OCI-LY3 (cell line): ENCODE measurements at regions not wholly inside any gene's neighbourhood (a gene's known extent, or its start where the extent isn't known, plus 50 kb on each side); places are given as distances from the start of the nearest gene placed in this dataset.

Experiments used
- H2AFZ ChIP-seq: fragments of 200-600, 300-600 bp; shearing (Covaris generic); 2 replicates; pipeline ENCODE4 v1.6.0; 2014; ENCODE audit warnings: antibody characterized with exemption, low read depth, low read length
- H3K27ac ChIP-seq: fragments of 200-600, 300-600 bp; sonication (generic); 2 replicates; pipeline ENCODE4 v1.5.1; 2014; ENCODE audit warnings: mild to moderate bottlenecking, low read length, moderate library complexity, mixed read lengths
- H3K27me3 ChIP-seq: fragments of 200-600, 300-600 bp; sonication (generic); 2 replicates; pipeline ENCODE4 v1.6.1; 2014; ENCODE audit warnings: low read depth, low read length, mixed read lengths
- H3K36me3 ChIP-seq: fragments of 200-600, 300-600 bp; sonication (generic); replicated peaks from 2 replicates; pipeline ENCODE3; 2014; ENCODE audit warnings: low read depth, low read length, mixed read lengths
- H3K4me1 ChIP-seq: fragments of 300-600, 200-600 bp; sonication (generic); 2 replicates; pipeline ENCODE4 v1.6.1; 2014; ENCODE audit warnings: low read length, mixed read lengths
- H3K4me2 ChIP-seq: fragments of 200-600, 300-600 bp; sonication (generic); 2 replicates; pipeline ENCODE4 v1.6.1; 2014; ENCODE audit warnings: low read length, mixed read lengths
- H3K4me3 ChIP-seq: fragments of 300-600, 200-600 bp; sonication (generic); 2 replicates; pipeline ENCODE4 v1.5.1; 2014; ENCODE audit warnings: antibody characterized with exemption, mild to moderate bottlenecking, low read length, moderate library complexity
- H3K79me2 ChIP-seq: fragments of 300-600, 200-600 bp; shearing (Covaris generic); 2 replicates; pipeline ENCODE4 v1.6.1; 2014; ENCODE audit warnings: mild to moderate bottlenecking, low read length, mixed read lengths
- H3K9ac ChIP-seq: fragments of 300-600, 200-600 bp; shearing (Covaris generic); 2 replicates; pipeline ENCODE4 v1.6.0; 2014; ENCODE audit warnings: mild to moderate bottlenecking, low read length, moderate library complexity
- H3K9me3 ChIP-seq: fragments of 200-600, 300-600 bp; shearing (Covaris generic); 2 replicates; pipeline ENCODE4 v1.6.1; 2014; ENCODE audit warnings: low read length, mixed read lengths; ENCODE audit not compliant: insufficient read depth
- H4K20me1 ChIP-seq: fragments of 200-600, 300-600 bp; sonication (generic); 2 replicates; pipeline ENCODE4 v1.6.1; 2016; ENCODE audit warnings: low read length, mixed read lengths; ENCODE audit not compliant: insufficient read depth
- EZH2phosphoT487 ChIP-seq: fragments of 200-600 bp; shearing (Covaris generic); IDR thresholded peaks from 2 replicates; pipeline ENCODE4 v1.6.1; 2018; ENCODE audit warnings: antibody characterized with exemption, mixed run types, low read depth
- TF ChIP-seq, protein P1 (sequence below): fragments of 200-600, 300-600 bp; sonication (generic); IDR thresholded peaks from 2 replicates; pipeline ENCODE4 v1.5.1; 2014; ENCODE audit warnings: antibody characterized with exemption, low read length, low read depth

DNA sequence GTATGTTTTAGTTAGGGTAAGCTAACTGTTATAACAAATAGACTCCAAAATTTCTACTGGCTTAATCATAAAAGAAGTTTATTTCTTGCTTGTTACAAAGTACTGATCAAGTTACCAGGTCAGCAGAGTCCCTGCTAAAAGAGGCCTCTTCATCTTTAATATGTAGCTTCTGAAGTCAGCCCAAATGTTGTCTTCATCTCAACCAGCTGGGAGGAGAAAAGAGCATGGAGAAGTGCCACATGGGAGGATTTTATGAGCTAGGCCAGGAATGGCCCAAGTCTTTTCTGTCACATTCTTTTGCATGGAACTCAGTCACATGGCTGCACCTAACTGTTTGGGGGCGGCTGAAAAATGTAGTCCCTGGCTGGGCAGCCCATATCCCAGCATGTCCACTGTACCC lies 63.2 kb upstream of the APOBEC4 start:
- Histone ChIP-seq H3K36me3 (no peaks in the 10 kb centered on the region), H3K9ac (no peak overlapping the region), H3K4me3 (no peak overlapping the region), H2AFZ (no peak overlapping the region), H3K27me3 (no peaks in the 10 kb centered on the region), H3K4me2 (no peak overlapping the region), H3K27ac (no peak overlapping the region), H3K9me3 (no peaks in the 10 kb centered on the region), H4K20me1 (no peaks in the 10 kb centered on the region), H3K79me2 (no peaks in the 10 kb centered on the region), H3K4me1 (no peaks in the 10 kb centered on the region)
- TF ChIP-seq EZH2phosphoT487: no peak
- TF ChIP-seq, protein P1, sequence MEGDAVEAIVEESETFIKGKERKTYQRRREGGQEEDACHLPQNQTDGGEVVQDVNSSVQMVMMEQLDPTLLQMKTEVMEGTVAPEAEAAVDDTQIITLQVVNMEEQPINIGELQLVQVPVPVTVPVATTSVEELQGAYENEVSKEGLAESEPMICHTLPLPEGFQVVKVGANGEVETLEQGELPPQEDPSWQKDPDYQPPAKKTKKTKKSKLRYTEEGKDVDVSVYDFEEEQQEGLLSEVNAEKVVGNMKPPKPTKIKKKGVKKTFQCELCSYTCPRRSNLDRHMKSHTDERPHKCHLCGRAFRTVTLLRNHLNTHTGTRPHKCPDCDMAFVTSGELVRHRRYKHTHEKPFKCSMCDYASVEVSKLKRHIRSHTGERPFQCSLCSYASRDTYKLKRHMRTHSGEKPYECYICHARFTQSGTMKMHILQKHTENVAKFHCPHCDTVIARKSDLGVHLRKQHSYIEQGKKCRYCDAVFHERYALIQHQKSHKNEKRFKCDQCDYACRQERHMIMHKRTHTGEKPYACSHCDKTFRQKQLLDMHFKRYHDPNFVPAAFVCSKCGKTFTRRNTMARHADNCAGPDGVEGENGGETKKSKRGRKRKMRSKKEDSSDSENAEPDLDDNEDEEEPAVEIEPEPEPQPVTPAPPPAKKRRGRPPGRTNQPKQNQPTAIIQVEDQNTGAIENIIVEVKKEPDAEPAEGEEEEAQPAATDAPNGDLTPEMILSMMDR: no peak

DNA sequence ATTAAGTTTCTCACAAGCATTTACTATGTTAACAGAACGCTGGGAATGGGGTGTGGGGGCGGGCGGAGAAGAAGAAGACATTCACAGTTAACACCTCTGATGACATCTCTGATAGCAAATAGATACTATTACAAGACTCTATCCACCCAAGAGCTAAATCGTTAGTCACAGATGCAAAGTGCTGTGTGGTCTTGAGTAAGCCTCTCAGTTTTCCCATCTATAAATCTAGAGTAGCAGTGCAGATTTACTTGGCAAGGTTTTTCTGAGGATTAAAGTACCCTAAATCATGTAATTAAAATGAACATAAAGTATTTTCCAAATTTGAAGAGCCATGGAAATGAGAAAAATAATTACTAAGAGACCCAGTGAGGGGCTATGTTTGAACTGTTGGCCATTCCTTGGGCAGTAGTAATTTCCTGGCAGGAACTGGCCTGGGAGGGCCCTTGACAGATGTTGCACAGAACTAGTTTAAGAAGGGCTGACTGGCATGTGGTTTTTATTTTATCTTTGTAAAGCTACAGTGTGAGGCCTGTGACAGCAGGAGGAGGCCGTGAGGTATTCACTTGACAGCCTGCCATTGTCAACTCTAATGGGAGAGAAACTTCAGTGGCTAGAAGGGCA lies 58.7 kb upstream of the APOBEC4 start:
- TF ChIP-seq, protein P1: no peak
- TF ChIP-seq EZH2phosphoT487: no peak
- Histone ChIP-seq H2AFZ (no peak overlapping the region), H3K36me3 (no peaks in the 10 kb centered on the region), H3K4me1 (no peaks in the 10 kb centered on the region), H3K79me2 (no peaks in the 10 kb centered on the region), H3K4me3 (no peak overlapping the region), H3K27me3 (no peaks in the 10 kb centered on the region), H3K9me3 (no peaks in the 10 kb centered on the region), H3K9ac (no peak overlapping the region), H3K4me2 (no peak overlapping the region), H3K27ac (no peak overlapping the region), H4K20me1 (no peaks in the 10 kb centered on the region)

DNA sequence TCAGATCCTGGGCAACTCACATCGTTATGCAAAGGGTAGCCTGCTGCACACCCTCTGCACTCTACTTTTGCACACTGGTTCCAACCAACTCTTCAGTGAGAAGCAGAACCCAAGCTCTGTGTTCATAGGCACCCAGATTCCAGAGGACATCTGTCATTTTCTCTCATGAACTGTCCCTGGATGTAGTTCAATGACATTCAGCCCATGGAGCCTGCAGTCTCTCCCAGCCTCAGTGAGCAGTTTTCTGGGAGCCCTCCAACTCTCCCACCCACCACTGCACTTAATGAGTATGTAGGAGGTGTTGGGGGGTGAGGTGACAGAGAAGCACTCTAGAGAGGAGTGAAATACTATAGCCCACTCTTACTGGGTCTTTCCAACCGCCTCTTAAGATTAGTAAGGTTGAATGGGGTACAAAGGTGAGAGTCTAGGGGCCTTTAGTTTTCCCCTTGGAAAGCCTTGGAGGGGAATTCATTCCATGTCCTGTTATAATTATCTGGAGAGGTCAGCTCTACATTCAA lies 58.1 kb upstream of the APOBEC4 start:
- Histone ChIP-seq H3K9ac (no peak overlapping the region), H2AFZ (no peak overlapping the region), H3K4me3 (no peak overlapping the region), H3K27ac (no peak overlapping the region), H3K4me2 (no peak overlapping the region), H3K36me3 (no peaks in the 10 kb centered on the region), H3K9me3 (no peaks in the 10 kb centered on the region), H3K27me3 (no peaks in the 10 kb centered on the region), H3K79me2 (no peaks in the 10 kb centered on the region), H4K20me1 (no peaks in the 10 kb centered on the region), H3K4me1 (no peaks in the 10 kb centered on the region)
- TF ChIP-seq EZH2phosphoT487: no peak
- TF ChIP-seq, protein P1: no peak

DNA sequence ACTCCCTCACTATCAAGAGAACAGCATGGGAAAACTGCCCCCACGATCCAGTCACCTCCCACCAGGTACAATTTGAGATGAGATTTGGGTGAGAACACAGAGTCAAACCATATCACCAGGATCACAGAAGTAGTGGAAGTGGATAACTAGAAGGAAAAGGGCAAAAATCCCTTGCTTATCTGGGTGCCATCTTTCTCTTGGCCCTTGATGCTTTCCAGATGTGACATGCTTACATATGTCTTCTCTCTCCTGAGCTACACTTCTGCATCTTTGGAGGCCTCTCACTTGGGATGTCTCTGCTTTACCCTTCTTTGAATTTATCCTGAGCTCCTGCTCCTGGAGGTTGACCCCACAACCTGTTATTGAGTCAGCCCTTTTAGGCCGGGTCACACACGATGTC lies 57.6 kb upstream of the APOBEC4 start:
- Histone ChIP-seq H3K4me1 (no peaks in the 10 kb centered on the region), H3K27me3 (no peaks in the 10 kb centered on the region), H3K79me2 (no peaks in the 10 kb centered on the region), H3K9me3 (no peaks in the 10 kb centered on the region), H4K20me1 (no peaks in the 10 kb centered on the region), H3K4me2 (no peak overlapping the region), H3K4me3 (no peak overlapping the region), H3K9ac (no peak overlapping the region), H3K27ac (no peak overlapping the region), H3K36me3 (no peaks in the 10 kb centered on the region), H2AFZ (no peak overlapping the region)
- TF ChIP-seq, protein P1: no peak
- no peak for TF ChIP-seq EZH2phosphoT487
